Gastroesophageal sphincter (tissue), 3 donors: ENCODE measurements at regions not wholly inside any gene's neighbourhood (a gene's known extent, or its start where the extent isn't known, plus 50 kb on each side); places are given as distances from the start of the nearest gene placed in this dataset.

Source experiments
- EP300 ChIP-seq: sonication (generic); formaldehyde crosslinking; IDR thresholded peaks from one replicate; pipeline ENCODE4 v1.6.1; 2017; ENCODE audit warnings: antibody characterized with exemption, mild to moderate bottlenecking
- TF ChIP-seq, protein P1 (sequence below), 4 experiments: fragments of 200-600 bp in 2 of 4; fragments of 450-650 bp in 2 of 4; sonication (generic) in 1 of 4; IDR thresholded peaks; one replicate each; pipeline ENCODE4 v1.5.1; 2017 to 2019; ENCODE audit warnings: antibody characterized with exemption in 4 of 4, mild to moderate bottlenecking in 2 of 4, moderate library complexity in 2 of 4

DNA sequence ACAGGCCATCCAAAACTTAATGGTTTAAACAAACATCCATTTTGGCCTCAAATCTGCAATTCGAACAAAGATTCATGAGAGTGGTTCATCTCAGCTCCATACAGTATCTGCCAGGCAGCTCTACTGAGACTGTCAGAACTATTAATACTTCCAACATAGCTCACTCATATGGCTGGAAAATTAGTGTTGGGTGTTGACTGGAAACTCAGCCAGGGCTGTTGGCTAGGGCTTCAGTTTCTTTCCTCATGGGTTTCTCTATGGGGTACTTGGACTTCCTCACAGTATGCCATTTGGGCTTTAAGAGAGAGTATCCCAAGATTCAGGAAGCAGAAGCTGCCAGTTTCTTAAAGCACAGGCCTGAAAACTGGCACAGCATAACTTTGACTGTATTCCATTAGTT is 240.3 kb downstream of the TPBG start:
- TF ChIP-seq, protein P1, sequence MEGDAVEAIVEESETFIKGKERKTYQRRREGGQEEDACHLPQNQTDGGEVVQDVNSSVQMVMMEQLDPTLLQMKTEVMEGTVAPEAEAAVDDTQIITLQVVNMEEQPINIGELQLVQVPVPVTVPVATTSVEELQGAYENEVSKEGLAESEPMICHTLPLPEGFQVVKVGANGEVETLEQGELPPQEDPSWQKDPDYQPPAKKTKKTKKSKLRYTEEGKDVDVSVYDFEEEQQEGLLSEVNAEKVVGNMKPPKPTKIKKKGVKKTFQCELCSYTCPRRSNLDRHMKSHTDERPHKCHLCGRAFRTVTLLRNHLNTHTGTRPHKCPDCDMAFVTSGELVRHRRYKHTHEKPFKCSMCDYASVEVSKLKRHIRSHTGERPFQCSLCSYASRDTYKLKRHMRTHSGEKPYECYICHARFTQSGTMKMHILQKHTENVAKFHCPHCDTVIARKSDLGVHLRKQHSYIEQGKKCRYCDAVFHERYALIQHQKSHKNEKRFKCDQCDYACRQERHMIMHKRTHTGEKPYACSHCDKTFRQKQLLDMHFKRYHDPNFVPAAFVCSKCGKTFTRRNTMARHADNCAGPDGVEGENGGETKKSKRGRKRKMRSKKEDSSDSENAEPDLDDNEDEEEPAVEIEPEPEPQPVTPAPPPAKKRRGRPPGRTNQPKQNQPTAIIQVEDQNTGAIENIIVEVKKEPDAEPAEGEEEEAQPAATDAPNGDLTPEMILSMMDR (IDR thresholded peaks at IDR 0.05): no peak
- TF ChIP-seq EP300: no peak
